Keratinocyte (primary cell): ENCODE measurements at regions not wholly inside any gene's neighbourhood (a gene's known extent, or its start where the extent isn't known, plus 50 kb on each side); places are given as distances from the start of the nearest gene placed in this dataset.

ENCODE experiments used
- DNase-seq: peaks from one replicate; pipeline ENCODE4 v3.0.0-alpha.2; 2011; ENCODE audit warnings: low read depth, missing footprints, low spot score
- FAIRE-seq: peaks from 2 replicates; lab custom pipeline; 2011; peaks lifted over from hg19 to GRCh38; lab: Jason Lieb, UNC
- H2AFZ ChIP-seq: 2 replicates; pipeline ENCODE4 v1.6.0; 2012; ENCODE audit warnings: low read length, control low read depth, inconsistent platforms; ENCODE audit not compliant: control insufficient read depth
- H3K27ac ChIP-seq: 2 replicates; pipeline ENCODE4 v1.5.1; 2011; ENCODE audit warnings: low read length; ENCODE audit not compliant: control insufficient read depth, insufficient read depth
- H3K27me3 ChIP-seq: 3 replicates; pipeline ENCODE4 v1.6.0; 2011; ENCODE audit warnings: low read length; ENCODE audit not compliant: control insufficient read depth, insufficient read depth; ENCODE audit errors: extremely low read depth
- H3K36me3 ChIP-seq, 2 experiments: 2 replicates in 1 of 2; 3 replicates in 1 of 2; pipeline ENCODE4 v1.5.1; 2011; ENCODE audit warnings: low read length in 2 of 2, mild to moderate bottlenecking in 1 of 2; ENCODE audit not compliant: control insufficient read depth in 2 of 2, insufficient read depth in 2 of 2; ENCODE audit errors: extremely low read depth in 1 of 2
- H3K4me1 ChIP-seq: 3 replicates; pipeline ENCODE4 v1.5.1; 2011; ENCODE audit warnings: low read length; ENCODE audit not compliant: control insufficient read depth, insufficient read depth; ENCODE audit errors: extremely low read depth
- H3K4me2 ChIP-seq: 3 replicates; pipeline ENCODE4 v1.6.0; 2011; ENCODE audit warnings: low read depth, low read length; ENCODE audit not compliant: control insufficient read depth, insufficient read depth; ENCODE audit errors: extremely low read depth
- H3K4me3 ChIP-seq, 3 experiments: fragments of 200-600 bp in 1 of 3; sonication (generic) in 1 of 3; 2 replicates in 2 of 3; 3 replicates in 1 of 3; pipeline ENCODE4 v1.5.1; 2011 to 2016; ENCODE audit warnings: low read length in 3 of 3, mild to moderate bottlenecking in 3 of 3, control low read depth in 2 of 3, inconsistent platforms in 1 of 3, low read depth in 1 of 3, mixed read lengths in 1 of 3, mixed run types in 1 of 3, moderate library complexity in 1 of 3; ENCODE audit not compliant: control insufficient read depth in 2 of 3, insufficient read depth in 2 of 3; ENCODE audit errors: extremely low read depth in 1 of 3
- H3K79me2 ChIP-seq: 2 replicates; pipeline ENCODE4 v1.6.0; 2012; ENCODE audit warnings: low read length; ENCODE audit not compliant: control insufficient read depth, insufficient read depth
- H3K9ac ChIP-seq: 3 replicates; pipeline ENCODE4 v1.6.0; 2011; ENCODE audit warnings: low read length; ENCODE audit not compliant: control insufficient read depth, insufficient read depth; ENCODE audit errors: extremely low read depth
- H3K9me1 ChIP-seq: 3 replicates; pipeline ENCODE4 v1.6.0; 2011; ENCODE audit warnings: low read length; ENCODE audit not compliant: control insufficient read depth, insufficient read depth; ENCODE audit errors: extremely low read depth
- H3K9me3 ChIP-seq: 2 replicates; pipeline ENCODE4 v1.5.1; 2012; ENCODE audit warnings: low read depth, low read length; ENCODE audit not compliant: control insufficient read depth
- H4K20me1 ChIP-seq: 3 replicates; pipeline ENCODE4 v1.6.0; 2011; ENCODE audit warnings: low read length; ENCODE audit not compliant: control insufficient read depth, insufficient read depth; ENCODE audit errors: extremely low read depth
- CTCF ChIP-seq, 3 experiments: IDR thresholded peaks in 1 of 3; conservative IDR thresholded peaks in 1 of 3; optimal IDR thresholded peaks in 1 of 3; 2 replicates in 2 of 3; 3 replicates in 1 of 3; pipeline versions ENCODE3 to v1.5.1; 2011; ENCODE audit warnings: low read length in 3 of 3, mild to moderate bottlenecking in 3 of 3, moderate library complexity in 2 of 3, control low read depth in 1 of 3, inconsistent platforms in 1 of 3; ENCODE audit not compliant: insufficient read depth in 2 of 3; ENCODE audit errors: extremely low read depth in 1 of 3
- EZH2 ChIP-seq: IDR thresholded peaks from one replicate; pipeline ENCODE4 v1.6.1; 2012; ENCODE audit warnings: inconsistent platforms, mild to moderate bottlenecking, low read length, moderate library complexity
- dilution Hi-C: fragments of 300-500 bp; cut with MboI; formaldehyde crosslinking; loops from one replicate; pipeline ENCODE4 v1.7.0; 2020; ENCODE audit warnings: low sequenced_read_pairs; ENCODE audit not compliant: extremely low pct_ligation_motif_present

DNA sequence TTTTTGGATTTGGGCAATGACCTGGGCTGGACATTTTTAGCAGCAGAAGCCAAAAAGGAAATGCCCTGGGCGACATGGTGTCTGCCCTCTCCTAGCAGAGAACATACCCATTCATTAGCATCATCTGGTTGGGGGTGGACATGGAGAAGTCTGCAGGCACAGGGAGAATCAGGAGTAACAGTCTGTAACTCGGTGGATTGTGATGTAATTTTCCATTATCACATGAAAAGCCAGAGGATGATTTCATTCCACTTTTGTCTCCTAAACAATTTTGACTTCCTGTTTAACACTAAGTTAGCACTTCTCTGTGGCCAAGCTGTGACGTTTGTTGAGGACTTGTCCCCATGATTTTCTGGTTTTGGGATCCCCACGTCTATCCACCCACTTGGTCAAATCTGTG is 153.8 kb upstream of the HABP2 start:
- Histone ChIP-seq H3K4me3 (no peak overlapping the region), H3K79me2 (no peaks in the 10 kb centered on the region), H3K9me1 (no peaks in the 10 kb centered on the region), H3K9ac (no peak overlapping the region), H3K4me2 (no peak overlapping the region), H3K27me3 (no peaks in the 10 kb centered on the region), H2AFZ (no peak overlapping the region), H3K9me3 (no peaks in the 10 kb centered on the region), H3K27ac (no peak overlapping the region), H3K36me3 (no peaks in the 10 kb centered on the region), H3K4me1 (no peaks in the 10 kb centered on the region), H4K20me1 (no peaks in the 10 kb centered on the region)
- dilution Hi-C loops: no loop called here
- DNase-seq (no peak), FAIRE-seq (no peak)
- TF ChIP-seq EZH2 (no peak), CTCF (optimal IDR thresholded peaks at IDR 0.05 in 1 of 3, IDR thresholded peaks at IDR 0.05 in 1 of 3, conservative IDR thresholded peaks at IDR 0.05 in 1 of 3; ENCODE audit: extremely low read depth in 1 of 3, insufficient read depth in 2 of 3, low read length in 3 of 3) (no peak)

GRCh38 chr10:113402602-113403001 is 150.3 kb upstream of the HABP2 start:
- Histone ChIP-seq H3K4me1 (no peaks in the 10 kb centered on the region), H3K27me3 (peaks cover 4% of the 10 kb centered on the region), H3K4me2 (no peak overlapping the region), H2AFZ (no peak overlapping the region), H3K36me3 (no peaks in the 10 kb centered on the region), H3K4me3 (no peak overlapping the region), H4K20me1 (no peaks in the 10 kb centered on the region), H3K9me1 (no peaks in the 10 kb centered on the region), H3K27ac (no peak overlapping the region), H3K9me3 (no peaks in the 10 kb centered on the region), H3K79me2 (no peaks in the 10 kb centered on the region), H3K9ac (no peak overlapping the region)
- DNase-seq (no peak), FAIRE-seq (no peak)
- TF ChIP-seq CTCF (optimal IDR thresholded peaks at IDR 0.05 in 1 of 3, IDR thresholded peaks at IDR 0.05 in 1 of 3, conservative IDR thresholded peaks at IDR 0.05 in 1 of 3; ENCODE audit: extremely low read depth in 1 of 3, insufficient read depth in 2 of 3, low read length in 3 of 3) (no peak), EZH2 (no peak)
- dilution Hi-C loops: no loop called here
